ENCODE measurements at regions not wholly inside any gene's neighbourhood (a gene's known extent, or its start where the extent isn't known, plus 50 kb on each side); places are given as distances from the start of the nearest gene placed in this dataset.

GRCh38 chr2:38218995-38219394 lies 143.0 kb upstream of the CYP1B1 start:
- intact Hi-C loops (cut with DNase I; ENCODE audit: low total_unique reads), result no loop called here
- no peak overlapping the region for H3K4me3 ChIP-seq

GRCh38 chr2:38218591-38218991 lies 142.6 kb upstream of the CYP1B1 start:
- H3K27ac ChIP-seq, result no peak overlapping the region
- DNase-seq, result no peak
- intact Hi-C loops (cut with DNase I; ENCODE audit: low total_unique reads), result no loop called here

More at GRCh38 chr2:38218995-38219394, 143.0 kb upstream of the CYP1B1 start:
- peaks cover 0 to 3% of the 10 kb centered on the region in 2 donors for H3K27me3 ChIP-seq
- no peak for DNase-seq
- H3K4me1 ChIP-seq, result no peaks in the 10 kb centered on the region
- H3K36me3 ChIP-seq, result no peaks in the 10 kb centered on the region
- no peaks in the 10 kb centered on the region for H3K9me3 ChIP-seq
- H3K27ac ChIP-seq, result no peak overlapping the region
- TF ChIP-seq CTCF (IDR thresholded peaks at IDR 0.05), result no peak

GRCh38 chr2:38217401-38218188 lies 141.6 kb upstream of the CYP1B1 start:
- Histone ChIP-seq H3K4me1 (no peaks in the 10 kb centered on the region), H3K36me3 (no peaks in the 10 kb centered on the region), H3K9me3 (no peaks in the 10 kb centered on the region), H3K4me3 (no peak overlapping the region), H3K27ac (no peak overlapping the region), H3K27me3 (peaks cover 0 to 3% of the 10 kb centered on the region in 2 donors)
- no peak for DNase-seq
- TF ChIP-seq CTCF (IDR thresholded peaks at IDR 0.05), result no peak
- intact Hi-C loops (cut with DNase I; ENCODE audit: low total_unique reads), result no loop called here

More at GRCh38 chr2:38218591-38218991, 142.6 kb upstream of the CYP1B1 start:
- Histone ChIP-seq H3K4me1 (no peaks in the 10 kb centered on the region), H3K4me3 (no peak overlapping the region), H3K9me3 (no peaks in the 10 kb centered on the region), H3K36me3 (no peaks in the 10 kb centered on the region), H3K27me3 (peaks cover 0 to 3% of the 10 kb centered on the region in 2 donors)
- no peak for TF ChIP-seq CTCF (IDR thresholded peaks at IDR 0.05)

GRCh38 chr2:38216886-38217285 lies 140.9 kb upstream of the CYP1B1 start:
- no peak for TF ChIP-seq CTCF (IDR thresholded peaks at IDR 0.05)
- Histone ChIP-seq H3K4me3 (no peak overlapping the region), H3K27me3 (peaks cover 0 to 3% of the 10 kb centered on the region in 2 donors), H3K36me3 (no peaks in the 10 kb centered on the region), H3K4me1 (no peaks in the 10 kb centered on the region), H3K9me3 (peaks cover 0 to 6% (median 4%) of the 10 kb centered on the region in 3 donors), H3K27ac (no peak overlapping the region)
- no peak for DNase-seq
- intact Hi-C loops (cut with DNase I; ENCODE audit: low total_unique reads), result no loop called here

- intact Hi-C loops (cut with DNase I; ENCODE audit: low total_unique reads), result no loop called here
- H3K27ac ChIP-seq, result no peak overlapping the region
Observed at GRCh38 chr2:38215993-38216392, 140.0 kb upstream of the CYP1B1 start.

More at GRCh38 chr2:38215993-38216392, 140.0 kb upstream of the CYP1B1 start:
- DNase-seq, result no peak
- H3K27me3 ChIP-seq, result peaks cover 0 to 3% of the 10 kb centered on the region in 2 donors
- no peak for TF ChIP-seq CTCF (IDR thresholded peaks at IDR 0.05)
- no peak overlapping the region for H3K4me3 ChIP-seq
- peaks cover 0 to 9% (median 6%) of the 10 kb centered on the region in 3 donors for H3K9me3 ChIP-seq
- no peaks in the 10 kb centered on the region for H3K36me3 ChIP-seq
- H3K4me1 ChIP-seq, result no peaks in the 10 kb centered on the region
